Testis (tissue), 2 donors: ENCODE measurements at regions not wholly inside any gene's neighbourhood (a gene's known extent, or its start where the extent isn't known, plus 50 kb on each side); places are given as distances from the start of the nearest gene placed in this dataset.

Experiments
- DNase-seq: peaks from one replicate; pipeline ENCODE4 v3.0.0-alpha.2; 2019
- H3K27ac ChIP-seq, 2 donors: fragments of 200-600 bp; sonication (generic); one replicate each; pipeline ENCODE4 v1.5.1; 2019
- H3K27me3 ChIP-seq: fragments of 200-600 bp; sonication (generic); one replicate; pipeline ENCODE4 v1.5.1; 2019
- H3K36me3 ChIP-seq: fragments of 200-600 bp; sonication (generic); one replicate; pipeline ENCODE4 v1.5.1; 2017; ENCODE audit warnings: low read depth; ENCODE audit errors: missing control alignments
- H3K4me1 ChIP-seq: fragments of 200-600 bp; sonication (generic); one replicate; pipeline ENCODE4 v1.5.1; 2019
- H3K4me3 ChIP-seq, 2 donors: fragments of 200-600 bp; sonication (generic); one replicate each; pipeline ENCODE4 v1.5.1; 2017 to 2019
- H3K9me3 ChIP-seq: fragments of 200-600 bp; sonication (generic); one replicate; pipeline ENCODE4 v1.5.1; 2017
- POLR2A ChIP-seq: fragments of 450-650 bp; IDR thresholded peaks from one replicate; pipeline ENCODE4 v1.6.1; 2017; ENCODE audit warnings: antibody characterized with exemption, mild to moderate bottlenecking, moderate library complexity
- WGBS, 2 donors: methylation state at CpG; one replicate each; pipeline ENCODE4 v1.1.5; 2018; 5-methylcytosine and 5-hydroxymethylcytosine counted together
- intact Hi-C: fragments of 100-400 bp; cut with DNase I; formaldehyde crosslinking; loops from one replicate; pipeline ENCODE4 v1.15.1; 2023; ENCODE audit warnings: low total_unique reads
- TF ChIP-seq, protein P1 (sequence below), 3 experiments: fragments of 450-650 bp in 2 of 3; fragments of 200-600 bp in 1 of 3; sonication (generic) in 1 of 3; IDR thresholded peaks; one replicate each; pipeline ENCODE4 v1.5.1; 2016 to 2019; ENCODE audit warnings: antibody characterized with exemption in 3 of 3, mild to moderate bottlenecking in 2 of 3, moderate library complexity in 1 of 3

DNA sequence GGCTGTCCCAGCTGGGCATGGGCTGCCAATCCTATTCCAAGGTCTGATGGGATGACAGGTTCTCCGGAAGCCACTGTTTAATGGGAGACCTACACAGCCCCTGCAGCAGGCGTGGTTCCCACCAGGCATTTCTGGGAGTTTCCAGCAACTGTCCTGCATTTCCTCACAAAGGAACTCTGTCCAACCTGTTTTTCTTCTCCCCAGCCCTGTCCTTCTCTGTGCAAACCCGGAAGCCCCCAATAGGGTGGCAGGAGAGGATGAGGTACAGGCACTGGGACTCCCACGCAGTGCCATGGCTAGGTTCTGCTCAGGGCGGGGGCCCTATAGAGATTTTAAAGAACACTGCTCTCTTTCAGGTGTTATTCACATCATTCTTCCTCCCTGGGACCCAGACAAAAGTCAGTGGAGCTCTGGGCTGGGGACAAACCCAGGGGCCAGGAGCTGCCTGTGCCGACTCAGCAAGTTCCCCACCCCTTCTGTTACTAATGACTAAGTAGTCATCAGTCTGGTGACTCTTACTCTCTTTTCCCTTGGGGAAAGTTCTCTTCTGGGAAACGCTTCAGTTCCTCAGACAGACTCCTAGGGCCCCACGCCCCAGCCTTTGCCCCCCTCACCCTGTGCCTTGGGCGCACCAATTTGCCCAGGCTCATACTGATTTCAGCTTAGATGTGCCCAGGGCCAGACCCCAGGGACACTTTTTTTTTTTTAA lies 97.7 kb downstream of the CD47 start:
- 88 to 89% methylated on average over 9 of the region's 9 CpGs for WGBS, 2 donors
- DNase-seq: no peak
- H3K36me3 ChIP-seq: no peaks in the 10 kb centered on the region

DNA sequence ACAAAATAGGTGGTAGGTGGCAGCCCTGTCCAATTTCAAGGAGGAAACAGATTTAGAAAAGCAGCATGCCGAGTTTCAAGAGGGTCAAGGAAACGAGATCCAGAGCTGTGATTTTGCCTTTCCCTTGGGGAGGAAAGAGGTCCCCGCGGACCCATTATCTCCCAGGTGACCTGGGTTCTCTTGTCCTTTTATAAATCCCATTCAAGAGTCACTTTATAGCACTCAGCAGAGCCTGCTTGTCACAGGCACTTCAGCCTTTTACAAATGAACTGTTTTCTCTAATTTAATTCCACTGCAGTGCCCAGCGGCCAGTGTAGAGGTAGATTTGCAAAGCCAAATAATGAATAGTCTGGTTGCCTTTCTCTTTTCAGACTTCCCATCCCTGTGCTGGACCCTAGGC lies 99.9 kb downstream of the CD47 start:
- 92 to 93% methylated on average over 5 of the region's 5 CpGs for WGBS, 2 donors

More for the DNA sequence above, 97.7 kb downstream of the CD47 start:
- Histone ChIP-seq H3K27me3 (no peaks in the 10 kb centered on the region), H3K4me1 (peaks cover 5% of the 10 kb centered on the region), H3K9me3 (no peaks in the 10 kb centered on the region), H3K27ac (no peak overlapping the region), H3K4me3 (no peak overlapping the region)
- intact Hi-C loops: no loop called here
- TF ChIP-seq, protein P1, sequence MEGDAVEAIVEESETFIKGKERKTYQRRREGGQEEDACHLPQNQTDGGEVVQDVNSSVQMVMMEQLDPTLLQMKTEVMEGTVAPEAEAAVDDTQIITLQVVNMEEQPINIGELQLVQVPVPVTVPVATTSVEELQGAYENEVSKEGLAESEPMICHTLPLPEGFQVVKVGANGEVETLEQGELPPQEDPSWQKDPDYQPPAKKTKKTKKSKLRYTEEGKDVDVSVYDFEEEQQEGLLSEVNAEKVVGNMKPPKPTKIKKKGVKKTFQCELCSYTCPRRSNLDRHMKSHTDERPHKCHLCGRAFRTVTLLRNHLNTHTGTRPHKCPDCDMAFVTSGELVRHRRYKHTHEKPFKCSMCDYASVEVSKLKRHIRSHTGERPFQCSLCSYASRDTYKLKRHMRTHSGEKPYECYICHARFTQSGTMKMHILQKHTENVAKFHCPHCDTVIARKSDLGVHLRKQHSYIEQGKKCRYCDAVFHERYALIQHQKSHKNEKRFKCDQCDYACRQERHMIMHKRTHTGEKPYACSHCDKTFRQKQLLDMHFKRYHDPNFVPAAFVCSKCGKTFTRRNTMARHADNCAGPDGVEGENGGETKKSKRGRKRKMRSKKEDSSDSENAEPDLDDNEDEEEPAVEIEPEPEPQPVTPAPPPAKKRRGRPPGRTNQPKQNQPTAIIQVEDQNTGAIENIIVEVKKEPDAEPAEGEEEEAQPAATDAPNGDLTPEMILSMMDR (IDR thresholded peaks at IDR 0.05): no peak
- TF ChIP-seq POLR2A: no peak

DNA sequence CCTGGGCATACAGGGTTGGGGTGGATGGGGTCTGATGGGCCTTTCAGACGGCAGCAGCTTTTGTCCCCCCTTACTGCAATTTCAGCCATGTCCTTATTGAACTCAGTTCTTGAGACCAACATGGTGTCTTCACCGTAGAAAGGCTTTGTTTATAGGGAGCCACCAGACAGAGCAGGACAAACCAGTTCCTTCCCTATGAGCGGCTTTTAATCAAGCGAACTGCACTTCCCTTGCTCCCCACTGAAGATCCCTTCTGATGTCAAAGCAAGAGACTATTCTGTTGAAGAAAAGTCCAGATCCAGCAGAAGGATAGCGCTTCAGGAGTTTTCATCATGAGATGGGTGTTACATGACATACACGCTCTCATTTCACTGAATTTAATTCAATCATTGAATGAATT lies 100.4 kb downstream of the CD47 start:
- no peak overlapping the region for H3K4me3 ChIP-seq
- WGBS, 2 donors: 96 to 99% methylated on average over 6 of the region's 6 CpGs
- no peaks in the 10 kb centered on the region for H3K27me3 ChIP-seq
- no peak for DNase-seq
- H3K27ac ChIP-seq: no peak overlapping the region
- no peak for TF ChIP-seq POLR2A
- TF ChIP-seq, protein P1 (IDR thresholded peaks at IDR 0.05): no peak
- intact Hi-C loops: no loop called here
- H3K36me3 ChIP-seq: no peaks in the 10 kb centered on the region
- peaks cover 20% of the 10 kb centered on the region for H3K4me1 ChIP-seq
- H3K9me3 ChIP-seq: no peaks in the 10 kb centered on the region

More for the DNA sequence above, 99.9 kb downstream of the CD47 start:
- no peak for TF ChIP-seq POLR2A
- TF ChIP-seq, protein P1 (IDR thresholded peaks at IDR 0.05): no peak
- Histone ChIP-seq H3K4me3 (no peak overlapping the region), H3K4me1 (peaks cover 20% of the 10 kb centered on the region), H3K9me3 (no peaks in the 10 kb centered on the region), H3K27me3 (no peaks in the 10 kb centered on the region), H3K27ac (no peak overlapping the region), H3K36me3 (no peaks in the 10 kb centered on the region)
- DNase-seq: no peak
- intact Hi-C loops: no loop called here

DNA sequence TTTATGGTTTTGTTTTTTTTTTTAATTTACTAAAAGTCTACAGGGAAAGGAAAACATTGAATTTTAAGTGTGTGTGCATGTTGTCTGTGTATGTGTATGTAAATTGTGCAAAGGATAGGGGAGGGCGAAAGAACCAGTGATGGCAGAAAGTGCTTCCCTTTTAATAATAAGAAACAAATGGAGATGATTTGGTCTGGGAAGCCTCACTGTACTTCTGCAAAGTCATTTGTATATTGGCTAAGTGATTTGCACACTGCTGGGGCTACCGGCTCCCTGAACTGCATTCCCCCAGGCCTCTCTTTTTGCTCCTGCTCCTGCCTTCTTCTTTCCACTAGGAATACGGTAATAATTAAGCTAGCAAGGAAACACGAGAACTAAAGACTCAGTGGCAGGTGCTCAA lies 101.2 kb downstream of the CD47 start:
- TF ChIP-seq POLR2A: no peak
- TF ChIP-seq, protein P1 (IDR thresholded peaks at IDR 0.05): no peak
- peaks cover 20% of the 10 kb centered on the region for H3K4me1 ChIP-seq
- no peak overlapping the region for H3K4me3 ChIP-seq
- no peak overlapping the region for H3K27ac ChIP-seq
- WGBS, 2 donors: 67 to 70% methylated on average over 4 of the region's 4 CpGs
- no peaks in the 10 kb centered on the region for H3K27me3 ChIP-seq
- intact Hi-C loops: no loop called here
- no peaks in the 10 kb centered on the region for H3K9me3 ChIP-seq
- no peak for DNase-seq
- no peaks in the 10 kb centered on the region for H3K36me3 ChIP-seq
